ENCODE measurements at regions not wholly inside any gene's neighbourhood (a gene's known extent, or its start where the extent isn't known, plus 50 kb on each side); places are given as distances from the start of the nearest gene placed in this dataset.

DNA sequence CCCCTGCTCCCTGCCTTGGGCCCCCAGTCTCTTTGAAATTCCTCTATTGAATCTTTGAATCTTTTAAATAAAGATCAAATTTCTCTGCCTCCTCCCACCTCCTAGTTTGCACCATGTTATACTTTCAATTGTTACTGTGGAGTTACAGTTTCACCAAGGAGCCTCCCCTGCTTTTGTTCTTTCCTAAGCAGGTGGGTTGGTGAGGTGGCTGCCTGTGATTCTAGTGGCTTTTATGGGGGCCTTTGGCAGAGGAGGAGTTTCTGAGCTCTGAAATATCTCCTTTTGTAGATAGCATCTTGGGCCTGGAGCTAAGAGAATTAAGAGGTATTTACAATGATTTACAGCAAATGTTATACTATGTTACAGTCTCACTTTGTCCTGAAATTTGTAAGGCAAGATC is 133.8 kb upstream of the STX18 start:
- Mint-ChIP-seq H3K27ac (ENCODE audit: unreplicated experiment) (no peak overlapping the region), H3K4me1 (peaks cover 24% of the 10 kb centered on the region), H3K27me3 (ENCODE audit: low read depth) (peaks cover 18% of the 10 kb centered on the region), H3K9me3 (peaks cover 2% of the 10 kb centered on the region), H3K36me3 (ENCODE audit: low read depth) (no peaks in the 10 kb centered on the region), H3K4me3 (no peak overlapping the region)
- TF ChIP-seq, protein P1, sequence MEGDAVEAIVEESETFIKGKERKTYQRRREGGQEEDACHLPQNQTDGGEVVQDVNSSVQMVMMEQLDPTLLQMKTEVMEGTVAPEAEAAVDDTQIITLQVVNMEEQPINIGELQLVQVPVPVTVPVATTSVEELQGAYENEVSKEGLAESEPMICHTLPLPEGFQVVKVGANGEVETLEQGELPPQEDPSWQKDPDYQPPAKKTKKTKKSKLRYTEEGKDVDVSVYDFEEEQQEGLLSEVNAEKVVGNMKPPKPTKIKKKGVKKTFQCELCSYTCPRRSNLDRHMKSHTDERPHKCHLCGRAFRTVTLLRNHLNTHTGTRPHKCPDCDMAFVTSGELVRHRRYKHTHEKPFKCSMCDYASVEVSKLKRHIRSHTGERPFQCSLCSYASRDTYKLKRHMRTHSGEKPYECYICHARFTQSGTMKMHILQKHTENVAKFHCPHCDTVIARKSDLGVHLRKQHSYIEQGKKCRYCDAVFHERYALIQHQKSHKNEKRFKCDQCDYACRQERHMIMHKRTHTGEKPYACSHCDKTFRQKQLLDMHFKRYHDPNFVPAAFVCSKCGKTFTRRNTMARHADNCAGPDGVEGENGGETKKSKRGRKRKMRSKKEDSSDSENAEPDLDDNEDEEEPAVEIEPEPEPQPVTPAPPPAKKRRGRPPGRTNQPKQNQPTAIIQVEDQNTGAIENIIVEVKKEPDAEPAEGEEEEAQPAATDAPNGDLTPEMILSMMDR (conservative IDR thresholded peaks at IDR 0.05) = no peak
- DNase-seq (ENCODE audit: low read depth, low spot score) = no peak

DNA sequence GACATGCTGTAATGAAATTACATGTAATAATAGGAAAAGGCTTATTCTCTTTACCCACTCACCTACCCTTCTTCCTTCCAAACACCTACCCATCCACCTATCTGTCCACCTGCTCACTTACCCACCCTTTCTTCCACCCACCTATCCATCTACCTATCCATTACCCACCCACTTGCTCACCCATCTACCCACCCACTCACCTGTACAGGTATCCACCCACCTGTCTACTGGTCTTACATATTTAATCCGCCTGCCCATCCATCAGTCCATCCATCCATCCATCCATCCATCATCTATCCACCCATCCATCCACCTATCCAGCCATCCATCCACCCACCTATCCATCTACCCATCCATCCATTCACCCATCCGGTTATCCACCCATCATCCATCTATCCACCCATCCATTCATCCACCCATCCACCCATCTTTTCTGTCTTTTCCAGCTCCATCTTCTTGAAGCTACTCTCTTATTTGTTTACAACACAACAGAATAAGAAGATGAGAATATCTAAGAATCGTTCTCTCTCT is 133.3 kb upstream of the STX18 start:
- DNase-seq (ENCODE audit: low read depth, low spot score) = no peak
- H3K4me3 Mint-ChIP-seq = no peak overlapping the region
- H3K9me3 Mint-ChIP-seq = peaks cover 2% of the 10 kb centered on the region
- H3K27me3 Mint-ChIP-seq (ENCODE audit: low read depth) = peaks cover 18% of the 10 kb centered on the region
- TF ChIP-seq, protein P1 (conservative IDR thresholded peaks at IDR 0.05) = no peak
- H3K4me1 Mint-ChIP-seq = peaks cover 24% of the 10 kb centered on the region
- no peak overlapping the region for H3K27ac Mint-ChIP-seq (ENCODE audit: unreplicated experiment)
- no peaks in the 10 kb centered on the region for H3K36me3 Mint-ChIP-seq (ENCODE audit: low read depth)

DNA sequence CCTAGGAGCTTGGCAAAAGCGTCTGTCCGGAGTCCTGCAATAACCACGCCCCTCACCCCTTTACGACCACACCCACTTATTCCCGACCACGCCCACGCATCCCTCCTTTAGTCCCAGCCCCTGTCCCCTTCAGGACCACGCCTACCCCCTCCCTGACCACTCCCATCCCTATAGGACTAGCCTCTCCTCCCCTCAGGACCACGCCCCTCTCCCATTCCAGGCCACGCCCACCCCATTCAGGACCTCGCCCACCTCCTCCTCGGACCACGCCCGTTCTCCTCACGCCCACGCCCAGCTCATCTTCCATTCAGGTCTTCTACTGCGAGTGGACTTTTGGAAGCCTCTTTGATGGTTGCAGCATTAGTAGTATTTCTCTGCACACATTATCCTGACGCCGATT is 131.2 kb upstream of the STX18 start:
- Mint-ChIP-seq H3K9me3 (peaks cover 2% of the 10 kb centered on the region), H3K27me3 (ENCODE audit: low read depth) (peaks cover 16% of the 10 kb centered on the region), H3K27ac (ENCODE audit: unreplicated experiment) (no peak overlapping the region), H3K4me3 (no peak overlapping the region), H3K4me1 (peaks cover 34% of the 10 kb centered on the region), H3K36me3 (ENCODE audit: low read depth) (no peaks in the 10 kb centered on the region)
- TF ChIP-seq, protein P1 (conservative IDR thresholded peaks at IDR 0.05) = no peak
- peak; percentile 31 for DNase-seq (ENCODE audit: low read depth, low spot score)

DNA sequence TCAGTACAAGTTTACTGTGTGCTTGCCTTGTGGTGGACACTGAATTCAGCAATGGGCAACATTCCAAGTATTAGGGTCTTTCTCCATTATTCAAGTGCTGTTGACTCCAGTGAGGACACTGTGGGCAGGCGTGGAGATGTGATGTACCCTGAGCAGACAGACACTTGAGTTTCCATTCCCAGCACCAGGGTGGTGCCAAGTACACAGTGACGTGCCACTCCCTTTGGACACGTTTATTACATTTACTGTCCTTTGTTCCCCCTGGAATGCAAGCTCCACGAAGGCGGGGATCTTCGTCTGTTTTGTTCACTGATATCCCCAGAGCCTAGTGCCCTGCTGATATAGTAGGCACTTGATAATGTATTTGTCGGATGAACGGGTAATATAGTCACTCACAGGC is 130.6 kb upstream of the STX18 start:
- Mint-ChIP-seq H3K27ac (ENCODE audit: unreplicated experiment) (no peak overlapping the region), H3K4me3 (no peak overlapping the region), H3K9me3 (peaks cover 2% of the 10 kb centered on the region), H3K36me3 (ENCODE audit: low read depth) (no peaks in the 10 kb centered on the region), H3K27me3 (ENCODE audit: low read depth) (peaks cover 9% of the 10 kb centered on the region), H3K4me1 (peaks cover 36% of the 10 kb centered on the region)
- TF ChIP-seq, protein P1 (conservative IDR thresholded peaks at IDR 0.05) = no peak
- DNase-seq (ENCODE audit: low read depth, low spot score) = no peak

DNA sequence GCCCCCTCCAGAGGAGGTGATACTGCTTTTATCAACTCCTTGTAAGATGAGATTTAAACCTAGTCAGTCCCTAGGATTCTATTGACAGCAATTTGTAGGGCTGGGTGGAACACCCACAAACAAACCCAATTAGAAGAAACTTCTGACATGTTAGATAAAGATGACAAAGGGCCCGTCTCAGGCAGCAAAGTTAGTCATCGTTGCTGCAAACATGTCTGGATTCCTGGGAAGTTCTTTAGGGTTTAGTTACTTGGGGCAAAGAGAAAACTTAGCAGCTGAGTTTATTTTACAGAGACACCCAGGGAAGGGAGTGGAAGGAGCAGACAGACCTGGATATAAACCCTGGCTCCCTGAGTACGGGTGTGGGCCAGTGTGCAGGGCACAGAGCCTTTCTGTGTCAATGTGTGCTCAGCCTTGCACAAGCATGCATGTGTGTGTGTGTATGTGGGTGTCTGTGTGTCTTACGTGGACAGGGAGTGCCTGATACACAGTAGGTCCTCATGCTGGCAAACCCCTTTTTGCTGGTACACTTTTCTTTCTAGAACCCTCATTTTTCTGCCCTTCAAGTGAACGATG is 130.0 kb upstream of the STX18 start:
- H3K27ac Mint-ChIP-seq (ENCODE audit: unreplicated experiment) = no peak overlapping the region
- peaks cover 41% of the 10 kb centered on the region for H3K4me1 Mint-ChIP-seq
- no peak for DNase-seq (ENCODE audit: low read depth, low spot score)
- H3K4me3 Mint-ChIP-seq = no peak overlapping the region
- no peaks in the 10 kb centered on the region for H3K36me3 Mint-ChIP-seq (ENCODE audit: low read depth)
- H3K27me3 Mint-ChIP-seq (ENCODE audit: low read depth) = peaks cover 4% of the 10 kb centered on the region
- TF ChIP-seq, protein P1 (conservative IDR thresholded peaks at IDR 0.05) = no peak
- peaks cover 2% of the 10 kb centered on the region for H3K9me3 Mint-ChIP-seq

All from neural crest cell (in vitro differentiated cells).